Endodermal cell (in vitro differentiated cells): ENCODE measurements at regions not wholly inside any gene's neighbourhood (a gene's known extent, or its start where the extent isn't known, plus 50 kb on each side); places are given as distances from the start of the nearest gene placed in this dataset.
A peak's percentile ranks its signal among the peaks of the same experiment; 100 is the strongest.

Experiments
- DNase-seq: peaks from one replicate; pipeline ENCODE4 v3.0.0-alpha.2; 2017
- H3K27ac ChIP-seq: 2 replicates; pipeline ENCODE4 v1.5.1; 2013; ENCODE audit warnings: mild to moderate bottlenecking, low read depth, low read length, moderate library complexity
- H3K27me3 ChIP-seq: 2 replicates; pipeline ENCODE4 v1.6.1; 2013; ENCODE audit warnings: mild to moderate bottlenecking, low read length, moderate library complexity; ENCODE audit not compliant: insufficient read depth, control insufficient read depth, poor library complexity, severe bottlenecking
- H3K36me3 ChIP-seq: 2 replicates; pipeline ENCODE4 v1.7.0; 2013; ENCODE audit warnings: mild to moderate bottlenecking, low read length, moderate library complexity; ENCODE audit not compliant: control insufficient read depth, insufficient read depth
- H3K4me1 ChIP-seq: one replicate; pipeline ENCODE4 v1.7.0; 2013; ENCODE audit warnings: low read length; ENCODE audit not compliant: control insufficient read depth, insufficient read depth
- H3K4me3 ChIP-seq: 2 replicates; pipeline ENCODE4 v1.5.1; 2013; ENCODE audit warnings: mild to moderate bottlenecking, low read length, moderate library complexity
- H3K9ac ChIP-seq: 2 replicates; pipeline ENCODE4 v1.6.1; 2013; ENCODE audit warnings: mild to moderate bottlenecking, low read length, moderate library complexity; ENCODE audit not compliant: poor library complexity, severe bottlenecking; ENCODE audit errors: extremely low read depth
- H3K9me3 ChIP-seq: 2 replicates; pipeline ENCODE4 v1.6.1; 2013; ENCODE audit warnings: mild to moderate bottlenecking, low read length, moderate library complexity; ENCODE audit not compliant: control insufficient read depth
- H3K27ac Mint-ChIP-seq: 2 replicates; pipeline ENCODE4 v1.8.0; 2020; ENCODE audit warnings: mixed read lengths
- H3K27me3 Mint-ChIP-seq: 2 replicates; pipeline ENCODE4 v1.8.0; 2021; ENCODE audit warnings: mild to moderate bottlenecking, mixed read lengths; ENCODE audit not compliant: insufficient read depth
- H3K36me3 Mint-ChIP-seq: 2 replicates; pipeline ENCODE4 v1.8.0; 2020; ENCODE audit warnings: low read depth, mixed read lengths
- H3K4me1 Mint-ChIP-seq: 2 replicates; pipeline ENCODE4 v1.8.0; 2020; ENCODE audit warnings: mixed read lengths
- H3K4me3 Mint-ChIP-seq: 2 replicates; pipeline ENCODE4 v1.8.0; 2020; ENCODE audit warnings: mild to moderate bottlenecking, moderate library complexity, mixed read lengths
- H3K9me3 Mint-ChIP-seq: 2 replicates; pipeline ENCODE4 v1.8.0; 2020; ENCODE audit warnings: mild to moderate bottlenecking, mixed read lengths
- CTCF ChIP-seq: fragments of 200-600 bp; sonication (generic); conservative IDR thresholded peaks from 2 replicates; pipeline ENCODE4 v1.5.0; 2021; ENCODE audit warnings: antibody characterized with exemption, mild to moderate bottlenecking
- WGBS, 2 experiments: methylation state at CpG; one replicate each; pipeline versions ENCODE4 v1.1.5 to v1.1.7; 2013; ENCODE audit warnings: missing lambda C conversion rate in 2 of 2, mixed read lengths in 1 of 2; ENCODE audit not compliant: insufficient coverage in 1 of 2, insufficient read length in 1 of 2; 5-methylcytosine and 5-hydroxymethylcytosine counted together

GRCh38 chr6:94074764-94075163 is 655.4 kb upstream of the EPHA7 start:
- H3K4me3 Mint-ChIP-seq = no peak overlapping the region
- Histone ChIP-seq H3K36me3 (no peaks in the 10 kb centered on the region), H3K9ac (no peak overlapping the region), H3K9me3 (no peaks in the 10 kb centered on the region), H3K27ac (no peak overlapping the region), H3K27me3 (peaks cover 12% of the 10 kb centered on the region), H3K4me3 (no peak overlapping the region), H3K4me1 (no peaks in the 10 kb centered on the region)
- TF ChIP-seq CTCF = no peak
- H3K27me3 Mint-ChIP-seq = no peaks in the 10 kb centered on the region
- H3K4me1 Mint-ChIP-seq = peaks cover 2% of the 10 kb centered on the region
- WGBS, 2 experiments = 74 to 83% methylated on average over 2 to 3 of the region's 3 CpGs
- DNase-seq = no peak
- H3K27ac Mint-ChIP-seq = no peak overlapping the region
- no peaks in the 10 kb centered on the region for H3K9me3 Mint-ChIP-seq
- no peaks in the 10 kb centered on the region for H3K36me3 Mint-ChIP-seq

- Mint-ChIP-seq H3K27ac (no peak overlapping the region), H3K9me3 (no peaks in the 10 kb centered on the region), H3K27me3 (no peaks in the 10 kb centered on the region)
These were observed 652.5 kb upstream of the EPHA7 start for GRCh38 chr6:94071835-94072234.

GRCh38 chr6:94065707-94066337 is 646.5 kb upstream of the EPHA7 start:
- no peak for DNase-seq
- no peak for TF ChIP-seq CTCF
- peak overlapping the region; percentile 92 for H3K27ac ChIP-seq

More at GRCh38 chr6:94071835-94072234, 652.5 kb upstream of the EPHA7 start:
- Histone ChIP-seq H3K4me1 (no peaks in the 10 kb centered on the region), H3K27me3 (peaks cover 25% of the 10 kb centered on the region), H3K27ac (no peak overlapping the region), H3K9me3 (no peaks in the 10 kb centered on the region), H3K36me3 (no peaks in the 10 kb centered on the region), H3K9ac (no peak overlapping the region), H3K4me3 (no peak overlapping the region)
- DNase-seq = no peak
- peaks cover 2% of the 10 kb centered on the region for H3K4me1 Mint-ChIP-seq
- 0 to 17% methylated on average over 1 of the region's 1 CpG for WGBS, 2 experiments
- peak; percentile 71 for TF ChIP-seq CTCF
- H3K4me3 Mint-ChIP-seq = no peak overlapping the region
- no peaks in the 10 kb centered on the region for H3K36me3 Mint-ChIP-seq

More at GRCh38 chr6:94065707-94066337, 646.5 kb upstream of the EPHA7 start:
- H3K27me3 Mint-ChIP-seq = peaks cover 3% of the 10 kb centered on the region
- peaks cover 2% of the 10 kb centered on the region for H3K4me1 Mint-ChIP-seq
- no peaks in the 10 kb centered on the region for H3K36me3 Mint-ChIP-seq
- no peak overlapping the region for H3K9ac ChIP-seq
- H3K27ac Mint-ChIP-seq = no peak overlapping the region
- H3K4me3 ChIP-seq = no peak overlapping the region
- peaks cover 41% of the 10 kb centered on the region for H3K27me3 ChIP-seq
- no peaks in the 10 kb centered on the region for H3K9me3 Mint-ChIP-seq
- no peak overlapping the region for H3K4me3 Mint-ChIP-seq
- H3K36me3 ChIP-seq = no peaks in the 10 kb centered on the region
- no peaks in the 10 kb centered on the region for H3K4me1 ChIP-seq
- no peaks in the 10 kb centered on the region for H3K9me3 ChIP-seq
- 72% methylated on average over 6 of the region's 6 CpGs; no CpG with 5 or more reads in 1 of the 2 experiments for WGBS, 2 experiments
